HPDE6-E6E7 (cell line): ENCODE measurements at regions not wholly inside any gene's neighbourhood (a gene's known extent, or its start where the extent isn't known, plus 50 kb on each side); places are given as distances from the start of the nearest gene placed in this dataset.
"Not testable (repeated sequence)": the region's sequence is repeated elsewhere in the genome, so short reads cannot be mapped to it uniquely, and the experiment has no call there.

Source experiments
- DNase-seq: peaks from one replicate; pipeline ENCODE4 v3.0.0; 2011; ENCODE audit warnings: missing footprints; ENCODE audit errors: extremely low spot score

DNA sequence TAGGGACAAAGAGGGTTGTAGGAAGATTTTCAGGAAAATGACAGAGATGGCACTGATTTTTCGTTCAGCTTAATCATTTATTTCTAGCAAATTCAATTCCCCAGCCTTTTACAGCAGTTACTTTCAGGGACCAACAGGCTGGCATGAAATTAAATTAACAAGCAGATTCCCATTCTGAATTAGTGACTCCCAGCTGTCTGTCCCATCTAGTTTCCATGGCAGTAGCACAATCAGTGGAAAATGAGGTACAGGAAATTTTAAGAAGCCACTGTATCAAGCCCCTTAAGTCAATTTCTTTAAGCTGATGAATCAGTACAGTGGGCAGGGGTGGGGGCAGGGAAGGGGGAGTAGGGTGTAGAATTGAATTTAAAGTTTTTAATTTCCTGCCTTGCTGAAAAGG lies 121.1 kb upstream of the TEX13C start:
- DNase-seq: no peak

DNA sequence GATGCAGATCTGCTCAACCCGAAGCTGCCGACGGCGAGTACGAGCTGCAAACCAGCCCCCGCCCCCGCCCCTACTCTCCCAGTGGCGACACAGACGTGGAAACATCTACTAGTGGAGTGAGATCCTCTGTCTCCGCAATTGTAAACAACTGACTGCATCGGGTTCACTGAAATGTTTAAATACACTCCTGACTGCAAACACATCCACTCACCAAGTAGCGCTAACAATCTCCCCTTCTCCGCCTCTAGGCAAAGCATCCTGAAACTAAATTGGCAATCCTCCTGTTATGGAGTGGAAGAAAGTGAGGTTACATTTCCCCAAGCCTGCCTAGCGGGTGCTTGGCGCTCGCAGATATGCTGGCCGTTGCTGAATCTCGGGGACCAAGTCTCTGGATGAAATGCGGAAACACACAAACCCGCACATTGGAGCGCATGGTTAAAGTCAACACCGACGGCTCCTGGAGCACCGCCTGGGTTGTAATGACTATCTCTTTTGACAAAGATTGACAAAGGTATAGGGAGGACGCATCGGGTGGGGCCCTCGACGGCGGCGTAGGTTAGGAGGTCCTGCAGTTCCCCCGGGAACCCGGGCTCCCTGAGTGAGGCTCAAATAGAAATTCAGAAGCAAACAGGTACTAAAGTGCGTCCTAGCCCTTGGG lies 117.0 kb upstream of the TEX13C start:
- no peak for DNase-seq

- no peak for DNase-seq
These were observed 116.3 kb upstream of the TEX13C start for GRCh38 chrX:125203365-125203736.

DNA sequence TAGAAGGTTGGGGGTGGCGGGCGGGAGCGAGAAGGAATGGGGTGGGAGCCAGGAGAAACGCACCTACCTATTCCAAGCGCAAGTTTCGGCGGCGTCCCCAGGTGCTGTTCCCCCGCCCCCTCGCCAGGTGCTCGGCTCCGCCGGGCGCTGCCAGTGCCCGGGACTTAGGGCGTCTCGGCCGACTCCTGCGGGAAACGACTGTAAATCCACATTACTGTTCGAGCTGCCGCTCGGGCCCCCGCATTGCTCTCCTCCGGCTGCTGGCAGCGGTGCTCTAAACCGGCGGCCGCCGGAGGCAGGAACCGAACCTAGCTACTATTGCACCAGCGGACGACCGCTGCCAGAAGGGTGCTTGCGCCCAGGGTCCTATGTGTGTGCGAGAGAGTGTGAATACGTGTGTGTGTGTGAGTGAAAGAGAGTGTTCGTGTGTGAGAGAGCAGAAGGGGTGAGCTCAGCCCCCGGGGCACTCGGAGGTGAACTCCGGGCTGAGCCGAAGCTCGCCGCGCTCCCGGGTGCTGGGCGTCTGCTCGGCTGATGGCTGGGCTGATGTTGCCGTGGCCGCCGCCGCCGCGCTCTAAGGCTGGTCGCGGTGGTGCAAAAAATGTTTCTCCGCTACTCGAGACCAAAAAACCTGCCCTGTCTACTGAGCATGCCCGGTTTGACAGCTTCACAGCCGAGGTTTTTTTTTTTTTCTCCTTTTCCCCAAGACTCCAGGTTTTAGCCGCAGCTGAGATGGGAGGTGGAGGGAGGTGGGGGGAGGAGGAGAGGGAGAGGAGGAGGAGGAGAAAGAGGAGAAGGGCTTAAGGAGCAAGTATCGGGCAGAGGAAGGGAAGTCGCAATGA lies 115.7 kb upstream of the TEX13C start:
- no peak for DNase-seq

GRCh38 chrX:125204681-125205132 lies 115.0 kb upstream of the TEX13C start:
- DNase-seq: no peak

GRCh38 chrX:125205133-125205917 lies 114.3 kb upstream of the TEX13C start:
- no peak for DNase-seq

GRCh38 chrX:125205918-125206665 lies 113.6 kb upstream of the TEX13C start:
- no peak for DNase-seq

GRCh38 chrX:125210146-125210545 lies 109.5 kb upstream of the TEX13C start:
- DNase-seq: no peak

GRCh38 chrX:125219852-125220251 lies 99.8 kb upstream of the TEX13C start:
- no peak for DNase-seq

- DNase-seq: no peak
These were observed 82.7 kb upstream of the TEX13C start for GRCh38 chrX:125236955-125237354.

DNA sequence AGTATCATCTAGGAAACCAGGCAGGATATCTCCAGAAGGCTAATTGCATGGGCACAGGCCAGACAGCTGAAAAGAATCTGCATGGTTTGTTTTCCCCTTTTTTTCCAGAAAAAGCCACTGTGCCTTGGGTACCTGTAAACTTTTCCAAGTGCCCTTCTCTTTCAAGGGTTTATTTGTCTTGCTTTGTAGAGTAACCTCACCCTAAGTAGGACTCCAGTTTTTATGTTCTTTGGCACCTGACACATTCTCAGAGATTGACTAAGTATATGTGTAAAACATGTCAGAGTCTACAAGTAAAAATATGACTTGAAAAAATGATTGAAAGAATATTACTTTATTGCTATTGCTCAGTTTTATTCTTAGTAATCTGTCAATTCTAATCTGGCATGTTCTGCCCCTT lies 70.7 kb upstream of the TEX13C start:
- no peak for DNase-seq

GRCh38 chrX:125255759-125256158 lies 63.9 kb upstream of the TEX13C start:
- not testable (repeated sequence) for DNase-seq

DNA sequence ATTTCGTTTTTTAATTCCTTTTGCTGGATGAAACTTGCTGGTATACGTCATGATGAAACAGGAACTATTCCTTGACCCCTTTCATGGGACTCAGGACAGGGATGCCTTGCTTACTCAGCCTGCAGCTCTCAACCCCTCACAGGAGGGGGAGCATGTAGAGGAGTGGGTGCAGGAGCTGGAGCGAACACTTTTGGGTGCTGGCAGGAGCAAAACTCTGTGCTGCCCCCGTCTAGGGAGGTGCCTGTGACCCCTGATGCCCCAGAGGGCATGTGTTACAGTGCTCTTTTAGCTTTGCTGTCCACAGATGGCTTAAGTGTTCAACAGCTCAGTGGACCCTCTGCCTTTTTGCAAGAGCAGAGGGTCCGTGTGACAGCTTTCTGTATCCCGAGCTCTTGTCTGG lies 56.8 kb upstream of the TEX13C start:
- no peak for DNase-seq

DNA sequence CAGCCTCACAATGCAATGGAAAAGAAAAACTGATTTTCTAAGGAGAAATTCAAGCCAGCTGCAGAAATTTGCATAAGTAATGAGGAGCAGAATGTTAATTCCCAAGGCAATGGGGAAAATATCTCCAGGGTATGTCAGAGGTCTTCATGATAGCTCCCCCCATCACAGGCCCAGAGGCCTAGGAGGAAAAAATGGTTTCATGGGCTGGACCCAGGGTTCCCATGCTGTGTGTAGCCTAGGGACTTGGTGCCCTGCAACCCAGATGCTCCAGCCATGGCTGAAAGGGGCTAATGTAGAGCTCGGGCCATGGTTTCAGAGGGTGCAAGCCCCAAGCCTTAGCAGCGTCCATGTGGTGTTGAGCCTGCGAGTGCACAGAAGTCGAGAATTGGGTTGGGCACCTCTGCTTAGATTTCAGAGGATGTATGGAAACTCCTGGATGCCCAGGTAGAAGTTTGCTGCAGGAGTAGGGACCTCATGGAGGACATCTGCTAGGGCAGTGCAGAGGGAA lies 53.5 kb upstream of the TEX13C start:
- no peak for DNase-seq
